Activated CD4-positive, alpha-beta memory T cell treated with anti-CD3 and anti-CD28 coated beads for 36 hours (primary cell): ENCODE measurements at regions not wholly inside any gene's neighbourhood (a gene's known extent, or its start where the extent isn't known, plus 50 kb on each side); places are given as distances from the start of the nearest gene placed in this dataset.

Experiments used
- CTCF ChIA-PET: fragments of 350-600 bp; sonication (Branson Sonifier 250); formaldehyde crosslinking; loops from one replicate; lab custom pipeline; 2021; ENCODE audit warnings: antibody characterized with exemption, inconsistent platforms; lab: Charles Lee
- POLR2A ChIA-PET: fragments of 350-600 bp; sonication (Branson Sonifier 250); formaldehyde crosslinking; loops from one replicate; lab custom pipeline; 2021; ENCODE audit warnings: antibody characterized with exemption; lab: Charles Lee
- DNase-seq: peaks from one replicate; pipeline ENCODE4 v3.0.0-alpha.2; 2020
- H3K27ac Mint-ChIP-seq: one replicate; pipeline ENCODE4 v1.8.0; 2021; ENCODE audit warnings: mixed read lengths
- H3K27me3 Mint-ChIP-seq: one replicate; pipeline ENCODE4 v1.8.0; 2021; ENCODE audit warnings: mixed read lengths
- H3K36me3 Mint-ChIP-seq: one replicate; pipeline ENCODE4 v1.8.0; 2021; ENCODE audit warnings: mixed read lengths
- H3K4me1 Mint-ChIP-seq: one replicate; pipeline ENCODE4 v1.8.0; 2021; ENCODE audit warnings: low read depth, mixed read lengths
- H3K4me3 Mint-ChIP-seq: one replicate; pipeline ENCODE4 v1.8.0; 2021; ENCODE audit warnings: mild to moderate bottlenecking, mixed read lengths
- H3K9me3 Mint-ChIP-seq: one replicate; pipeline ENCODE4 v1.8.0; 2021; ENCODE audit warnings: mixed read lengths
- intact Hi-C: fragments of 100-400 bp; cut with micrococcal nuclease; formaldehyde crosslinking; loops from one replicate; pipeline ENCODE4 v1.15.1; 2023

DNA sequence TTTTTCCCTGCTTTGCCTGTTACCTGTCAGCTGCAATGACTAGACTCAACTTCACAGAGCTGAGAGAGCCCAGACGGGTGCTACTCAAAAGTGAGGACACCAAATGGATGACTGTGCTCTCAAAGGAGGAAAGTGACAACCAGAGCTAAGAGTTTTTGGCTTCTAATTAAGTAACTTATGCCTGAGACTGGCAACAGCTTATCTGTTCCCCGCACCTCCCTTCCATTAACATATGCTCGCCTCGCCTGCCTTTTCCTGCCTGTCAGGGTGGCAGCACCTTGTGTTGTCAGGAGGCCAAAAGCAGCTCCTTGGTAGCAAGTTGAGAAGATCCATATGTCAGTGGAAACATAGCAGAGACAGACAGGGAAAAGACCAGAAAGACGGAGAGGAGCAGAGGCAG is 573.9 kb upstream of the KIRREL3 start:
- H3K27ac Mint-ChIP-seq: no peak overlapping the region
- intact Hi-C loops: no loop called here
- no peaks in the 10 kb centered on the region for H3K9me3 Mint-ChIP-seq
- no peaks in the 10 kb centered on the region for H3K36me3 Mint-ChIP-seq
- no peak overlapping the region for H3K4me3 Mint-ChIP-seq
- ChIA-PET CTCF (interaction anchor here (0.7 kb wide), 1 partner anchor 1276 kb away, joined by 3 read pairs; no protein-coding TSS in a partner anchor), POLR2A (no interaction called here)
- DNase-seq: no peak
- H3K27me3 Mint-ChIP-seq: peaks cover 2% of the 10 kb centered on the region
- H3K4me1 Mint-ChIP-seq: no peaks in the 10 kb centered on the region

GRCh38 chr11:127568891-127569290 is 568.3 kb upstream of the KIRREL3 start:
- H3K36me3 Mint-ChIP-seq: no peaks in the 10 kb centered on the region
- POLR2A ChIA-PET: no interaction called here

GRCh38 chr11:127567237-127567932 is 566.8 kb upstream of the KIRREL3 start:
- Mint-ChIP-seq H3K27ac (no peak overlapping the region), H3K9me3 (no peaks in the 10 kb centered on the region), H3K4me1 (no peaks in the 10 kb centered on the region), H3K4me3 (no peak overlapping the region), H3K27me3 (peaks cover 2% of the 10 kb centered on the region), H3K36me3 (no peaks in the 10 kb centered on the region)
- ChIA-PET POLR2A (no interaction called here), CTCF (no interaction called here)
- no peak for DNase-seq
- intact Hi-C loops: no loop called here

More at GRCh38 chr11:127568891-127569290, 568.3 kb upstream of the KIRREL3 start:
- Mint-ChIP-seq H3K4me1 (no peaks in the 10 kb centered on the region), H3K4me3 (no peak overlapping the region), H3K27me3 (peaks cover 2% of the 10 kb centered on the region), H3K27ac (no peak overlapping the region), H3K9me3 (no peaks in the 10 kb centered on the region)
- intact Hi-C loops: no loop called here
- CTCF ChIA-PET: no interaction called here
- DNase-seq: no peak

- no peaks in the 10 kb centered on the region for H3K36me3 Mint-ChIP-seq
- POLR2A ChIA-PET: no interaction called here
Observed at GRCh38 chr11:127564810-127565209, 564.2 kb upstream of the KIRREL3 start.

GRCh38 chr11:127559978-127560377 is 559.4 kb upstream of the KIRREL3 start:
- ChIA-PET POLR2A (no interaction called here), CTCF (no interaction called here)
- intact Hi-C loops: no loop called here
- no peaks in the 10 kb centered on the region for H3K27me3 Mint-ChIP-seq
- no peaks in the 10 kb centered on the region for H3K9me3 Mint-ChIP-seq
- H3K4me3 Mint-ChIP-seq: no peak overlapping the region
- H3K36me3 Mint-ChIP-seq: no peaks in the 10 kb centered on the region
- no peak overlapping the region for H3K27ac Mint-ChIP-seq
- H3K4me1 Mint-ChIP-seq: no peaks in the 10 kb centered on the region
- DNase-seq: no peak

More at GRCh38 chr11:127564810-127565209, 564.2 kb upstream of the KIRREL3 start:
- Mint-ChIP-seq H3K4me1 (no peaks in the 10 kb centered on the region), H3K4me3 (no peak overlapping the region), H3K9me3 (no peaks in the 10 kb centered on the region), H3K27ac (no peak overlapping the region), H3K27me3 (peaks cover 2% of the 10 kb centered on the region)
- CTCF ChIA-PET: no interaction called here
- intact Hi-C loops: no loop called here
- DNase-seq: no peak

DNA sequence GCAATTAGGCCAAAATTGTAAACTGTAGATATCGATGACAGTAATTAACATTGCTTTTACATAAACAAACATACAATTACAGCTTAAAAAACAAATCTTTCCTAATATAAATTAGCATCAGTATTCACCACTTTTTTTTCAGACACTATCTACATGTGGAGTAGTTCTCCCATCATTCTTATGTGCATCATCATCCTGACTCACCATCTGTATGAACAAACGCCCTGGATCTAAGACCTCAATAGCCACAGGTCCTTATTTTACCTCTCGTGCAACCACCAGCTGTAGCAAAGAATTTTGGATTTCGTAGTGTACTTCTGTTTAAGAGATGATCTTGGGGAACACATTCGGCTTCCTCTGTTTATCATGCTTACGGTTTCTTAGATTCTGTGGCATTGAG is 551.9 kb upstream of the KIRREL3 start:
- Mint-ChIP-seq H3K36me3 (no peaks in the 10 kb centered on the region), H3K4me3 (no peak overlapping the region), H3K27ac (no peak overlapping the region), H3K27me3 (no peaks in the 10 kb centered on the region), H3K9me3 (no peaks in the 10 kb centered on the region), H3K4me1 (no peaks in the 10 kb centered on the region)
- ChIA-PET POLR2A (no interaction called here), CTCF (no interaction called here)
- DNase-seq: no peak
- intact Hi-C loops: no loop called here

GRCh38 chr11:127531167-127531566 is 530.6 kb upstream of the KIRREL3 start:
- H3K9me3 Mint-ChIP-seq: no peaks in the 10 kb centered on the region
- ChIA-PET POLR2A (no interaction called here), CTCF (interaction anchor here (0.6 kb wide), 1 partner anchor 43 kb away, joined by 3 read pairs; no protein-coding TSS in a partner anchor)
- H3K4me1 Mint-ChIP-seq: no peaks in the 10 kb centered on the region
- H3K27ac Mint-ChIP-seq: no peak overlapping the region
- intact Hi-C loops: no loop called here
- no peak overlapping the region for H3K4me3 Mint-ChIP-seq
- no peak for DNase-seq
- no peaks in the 10 kb centered on the region for H3K36me3 Mint-ChIP-seq
- H3K27me3 Mint-ChIP-seq: no peaks in the 10 kb centered on the region

DNA sequence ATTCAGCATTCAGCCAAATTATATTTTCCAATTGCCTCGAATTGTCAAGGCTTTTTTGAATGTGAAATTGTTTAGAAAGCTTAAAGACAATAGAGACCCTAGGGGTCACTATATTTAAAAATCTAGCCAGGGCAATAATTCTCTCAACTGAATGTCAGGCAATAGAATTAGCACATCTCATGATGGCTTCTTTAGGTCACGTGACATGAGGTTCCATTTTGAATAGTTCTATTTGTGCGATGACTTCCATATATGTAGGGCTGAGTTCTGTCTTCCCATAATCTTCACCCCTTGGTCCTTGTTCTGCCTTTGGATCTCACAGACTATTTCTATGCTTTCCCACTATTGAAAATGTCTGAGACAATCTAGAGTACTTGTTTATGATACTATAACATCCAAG is 527.7 kb upstream of the KIRREL3 start:
- intact Hi-C loops: no loop called here
- Mint-ChIP-seq H3K9me3 (no peaks in the 10 kb centered on the region), H3K4me3 (no peak overlapping the region), H3K4me1 (no peaks in the 10 kb centered on the region), H3K36me3 (no peaks in the 10 kb centered on the region), H3K27ac (no peak overlapping the region), H3K27me3 (peaks cover under 1% of the 10 kb centered on the region)
- POLR2A ChIA-PET: no interaction called here
- CTCF ChIA-PET: no interaction called here
- no peak for DNase-seq

DNA sequence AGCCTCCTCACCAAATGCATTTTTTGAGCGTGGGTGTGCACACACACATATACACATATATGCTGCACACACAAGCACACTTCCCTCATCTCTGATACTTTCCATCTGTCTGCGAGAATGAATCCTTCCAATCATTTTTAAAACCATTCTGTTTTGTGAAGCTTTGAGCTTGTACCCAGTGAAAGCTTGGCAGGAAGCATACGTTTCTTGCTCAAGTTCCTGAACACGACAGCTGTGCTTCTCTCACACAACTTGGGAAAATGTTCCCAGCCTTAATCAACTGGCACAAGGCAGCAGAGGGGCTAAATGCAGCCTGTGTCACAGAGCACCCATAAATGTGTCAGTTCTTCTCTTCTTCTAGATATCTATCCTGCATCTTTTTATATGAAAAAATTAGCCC is 524.0 kb upstream of the KIRREL3 start:
- no peaks in the 10 kb centered on the region for H3K9me3 Mint-ChIP-seq
- no peaks in the 10 kb centered on the region for H3K36me3 Mint-ChIP-seq
- no peak for DNase-seq
- no peak overlapping the region for H3K4me3 Mint-ChIP-seq
- H3K4me1 Mint-ChIP-seq: no peaks in the 10 kb centered on the region
- H3K27me3 Mint-ChIP-seq: peaks cover 3% of the 10 kb centered on the region
- intact Hi-C loops: no loop called here
- H3K27ac Mint-ChIP-seq: no peak overlapping the region
- CTCF ChIA-PET: interaction anchor here (0.8 kb wide), 1 partner anchor 319 kb away, joined by 3 read pairs; no protein-coding TSS in a partner anchor
- POLR2A ChIA-PET: no interaction called here

DNA sequence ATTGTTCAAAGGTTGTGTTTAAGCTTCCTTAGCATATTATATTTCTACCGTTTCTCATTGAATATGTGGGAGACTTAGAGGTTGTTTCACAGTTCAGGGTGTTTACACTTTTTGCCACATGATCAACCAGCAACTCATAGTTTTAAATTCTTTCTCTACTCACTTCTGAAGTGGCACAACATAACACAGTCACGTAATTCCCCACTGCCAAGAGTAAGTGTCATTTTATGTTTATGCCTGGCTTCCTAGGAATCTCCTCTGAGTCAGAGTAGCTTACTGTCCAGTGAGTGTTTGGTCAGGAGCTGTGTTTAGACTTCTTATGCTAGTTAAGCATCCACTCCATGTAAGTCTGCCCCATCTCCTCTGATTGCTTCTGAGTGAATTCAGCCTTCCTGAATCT is 520.8 kb upstream of the KIRREL3 start:
- no peak overlapping the region for H3K27ac Mint-ChIP-seq
- H3K4me3 Mint-ChIP-seq: no peak overlapping the region
- ChIA-PET POLR2A (no interaction called here), CTCF (no interaction called here)
- intact Hi-C loops: no loop called here
- no peaks in the 10 kb centered on the region for H3K4me1 Mint-ChIP-seq
- peaks cover 3% of the 10 kb centered on the region for H3K27me3 Mint-ChIP-seq
- H3K36me3 Mint-ChIP-seq: no peaks in the 10 kb centered on the region
- peaks cover 9% of the 10 kb centered on the region for H3K9me3 Mint-ChIP-seq
- DNase-seq: no peak

DNA sequence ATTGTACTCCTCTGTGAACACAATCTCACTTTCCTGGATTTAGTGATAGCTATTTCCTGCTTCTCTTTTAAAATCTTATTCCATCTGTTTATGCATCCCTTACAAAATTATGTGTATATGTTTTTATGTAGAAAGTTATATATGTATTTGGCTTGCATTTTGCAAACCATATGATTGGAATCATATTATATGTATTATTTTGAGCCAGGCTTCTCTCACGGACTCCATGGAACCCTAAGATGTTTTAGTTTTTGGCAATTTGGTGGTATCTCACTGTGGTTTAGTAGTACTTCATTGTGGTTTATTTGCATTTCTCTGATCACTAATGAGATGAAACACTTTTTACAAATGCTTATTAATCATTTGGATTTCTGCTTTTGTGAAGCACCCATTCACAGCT is 507.3 kb upstream of the KIRREL3 start:
- intact Hi-C loops: no loop called here
- Mint-ChIP-seq H3K27ac (no peak overlapping the region), H3K4me1 (no peaks in the 10 kb centered on the region), H3K27me3 (no peaks in the 10 kb centered on the region), H3K36me3 (no peaks in the 10 kb centered on the region), H3K9me3 (peaks cover 9% of the 10 kb centered on the region), H3K4me3 (no peak overlapping the region)
- DNase-seq: no peak
- CTCF ChIA-PET: interaction anchor here (0.7 kb wide), 1 partner anchor 13 kb away, joined by 3 read pairs; no protein-coding TSS in a partner anchor
- POLR2A ChIA-PET: no interaction called here

- Mint-ChIP-seq H3K4me1 (no peaks in the 10 kb centered on the region), H3K36me3 (no peaks in the 10 kb centered on the region), H3K4me3 (no peak overlapping the region), H3K9me3 (peaks cover 2% of the 10 kb centered on the region), H3K27ac (no peak overlapping the region), H3K27me3 (no peaks in the 10 kb centered on the region)
- ChIA-PET POLR2A (no interaction called here), CTCF (interaction anchor here (0.6 kb wide), 1 partner anchor 33 kb away, joined by 3 read pairs; no protein-coding TSS in a partner anchor)
- DNase-seq: no peak
- intact Hi-C loops: no loop called here
Observed at GRCh38 chr11:127506647-127507046, 506.1 kb upstream of the KIRREL3 start.

- Mint-ChIP-seq H3K36me3 (no peaks in the 10 kb centered on the region), H3K9me3 (no peaks in the 10 kb centered on the region), H3K4me3 (no peak overlapping the region), H3K27me3 (no peaks in the 10 kb centered on the region), H3K4me1 (no peaks in the 10 kb centered on the region), H3K27ac (no peak overlapping the region)
- ChIA-PET POLR2A (no interaction called here), CTCF (interaction anchor here (0.6 kb wide), 1 partner anchor 33 kb away, joined by 3 read pairs; no protein-coding TSS in a partner anchor)
- intact Hi-C loops: no loop called here
- no peak for DNase-seq
Observed at GRCh38 chr11:127506126-127506525, 505.6 kb upstream of the KIRREL3 start.
